Kidney (tissue), 13 donors: ENCODE measurements at regions not wholly inside any gene's neighbourhood (a gene's known extent, or its start where the extent isn't known, plus 50 kb on each side); places are given as distances from the start of the nearest gene placed in this dataset.

Source experiments
- DNase-seq, 5 donors: peaks; one replicate each; pipeline ENCODE4 v3.0.0-alpha.2; 2013 to 2020
- FAIRE-seq: peaks from 2 replicates; lab custom pipeline; 2012; peaks lifted over from hg19 to GRCh38; lab: Jason Lieb, UNC
- H3K27ac ChIP-seq, 2 donors: one replicate each; pipeline ENCODE4 v1.7.0; 2013; ENCODE audit warnings: low read depth in 2 of 2, low read length in 2 of 2, inconsistent platforms in 1 of 2
- H3K27me3 ChIP-seq: one replicate; pipeline ENCODE4 v1.7.1; 2013; ENCODE audit warnings: low read length, inconsistent platforms; ENCODE audit not compliant: control insufficient read depth, insufficient read depth
- H3K36me3 ChIP-seq, 3 donors: one replicate each; pipeline versions ENCODE4 v1.7.0 to v1.7.1; 2013; ENCODE audit warnings: low read length in 3 of 3, control low read depth in 1 of 3, inconsistent platforms in 1 of 3; ENCODE audit not compliant: insufficient read depth in 3 of 3, control insufficient read depth in 2 of 3
- H3K4me1 ChIP-seq, 3 donors: one replicate each; pipeline versions ENCODE4 v1.7.0 to v1.7.1; 2013; ENCODE audit warnings: low read length in 3 of 3, inconsistent platforms in 1 of 3, low read depth in 1 of 3; ENCODE audit not compliant: control insufficient read depth in 2 of 3, insufficient read depth in 2 of 3
- H3K4me3 ChIP-seq, 3 donors: one replicate each; pipeline versions ENCODE4 v1.7.0 to v1.8.1; 2013; ENCODE audit warnings: low read length in 3 of 3, control low read depth in 1 of 3, inconsistent platforms in 1 of 3
- H3K9ac ChIP-seq, 3 donors: one replicate each; pipeline versions ENCODE4 v1.7.0 to v1.7.1; 2013; ENCODE audit warnings: low read length in 3 of 3, control low read depth in 1 of 3, inconsistent platforms in 1 of 3
- H3K9me3 ChIP-seq, 3 donors: one replicate each; pipeline versions ENCODE4 v1.7.0 to v1.7.1; 2013; ENCODE audit warnings: low read length in 3 of 3, control low read depth in 1 of 3, inconsistent platforms in 1 of 3; ENCODE audit not compliant: control insufficient read depth in 2 of 3, insufficient read depth in 1 of 3
- intact Hi-C: fragments of 100-400 bp; cut with DNase I; formaldehyde crosslinking; loops from one replicate; pipeline ENCODE4 v1.11.1; 2022
- TF ChIP-seq, protein P1 (sequence below): IDR thresholded peaks from 3 replicates; pipeline ENCODE4 v1.5.1; 2012; ENCODE audit warnings: mild to moderate bottlenecking, moderate library complexity, borderline replicate concordance; ENCODE audit not compliant: insufficient read depth; ENCODE audit errors: extremely low read depth
- donor health status: control.
- donor health status: control.
- donor health status: control.
- donor health status: control.
- donor health status: control.
- donor health status: DM: yes; HTN: yes; CAD: no.
- donor health status: Normal renal cell carcinoma (clear cell type).

DNA sequence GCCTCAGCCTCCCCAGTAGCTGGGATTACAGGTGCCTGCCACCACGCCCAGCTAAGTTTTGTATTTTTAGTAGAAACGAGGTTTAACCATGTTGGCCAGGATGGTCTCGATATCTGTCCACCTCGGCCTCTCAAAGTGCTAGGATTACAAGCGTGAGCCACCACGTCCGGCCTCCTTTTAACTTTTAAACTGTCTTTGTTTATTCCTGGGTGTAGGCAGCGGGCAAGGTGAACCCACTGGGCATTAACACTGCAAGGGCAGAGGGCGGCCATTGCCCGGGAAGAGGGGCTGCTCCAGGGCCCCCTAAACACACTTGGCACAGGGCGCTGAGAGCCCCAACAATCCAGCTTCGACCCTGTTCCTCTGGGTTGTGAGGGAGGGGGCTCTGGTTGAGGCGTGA is 693.6 kb downstream of the BRD1 start:
- H3K27ac ChIP-seq = no peak overlapping the region
- H3K4me3 ChIP-seq = no peak overlapping the region
- no peaks in the 10 kb centered on the region for H3K9me3 ChIP-seq
- intact Hi-C loops = no loop called here
- H3K4me1 ChIP-seq = no peaks in the 10 kb centered on the region
- DNase-seq (no peak), FAIRE-seq (no peak)
- TF ChIP-seq, protein P1, sequence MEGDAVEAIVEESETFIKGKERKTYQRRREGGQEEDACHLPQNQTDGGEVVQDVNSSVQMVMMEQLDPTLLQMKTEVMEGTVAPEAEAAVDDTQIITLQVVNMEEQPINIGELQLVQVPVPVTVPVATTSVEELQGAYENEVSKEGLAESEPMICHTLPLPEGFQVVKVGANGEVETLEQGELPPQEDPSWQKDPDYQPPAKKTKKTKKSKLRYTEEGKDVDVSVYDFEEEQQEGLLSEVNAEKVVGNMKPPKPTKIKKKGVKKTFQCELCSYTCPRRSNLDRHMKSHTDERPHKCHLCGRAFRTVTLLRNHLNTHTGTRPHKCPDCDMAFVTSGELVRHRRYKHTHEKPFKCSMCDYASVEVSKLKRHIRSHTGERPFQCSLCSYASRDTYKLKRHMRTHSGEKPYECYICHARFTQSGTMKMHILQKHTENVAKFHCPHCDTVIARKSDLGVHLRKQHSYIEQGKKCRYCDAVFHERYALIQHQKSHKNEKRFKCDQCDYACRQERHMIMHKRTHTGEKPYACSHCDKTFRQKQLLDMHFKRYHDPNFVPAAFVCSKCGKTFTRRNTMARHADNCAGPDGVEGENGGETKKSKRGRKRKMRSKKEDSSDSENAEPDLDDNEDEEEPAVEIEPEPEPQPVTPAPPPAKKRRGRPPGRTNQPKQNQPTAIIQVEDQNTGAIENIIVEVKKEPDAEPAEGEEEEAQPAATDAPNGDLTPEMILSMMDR = no peak
- no peak overlapping the region for H3K9ac ChIP-seq
- no peaks in the 10 kb centered on the region for H3K27me3 ChIP-seq
- H3K36me3 ChIP-seq = no peaks in the 10 kb centered on the region

DNA sequence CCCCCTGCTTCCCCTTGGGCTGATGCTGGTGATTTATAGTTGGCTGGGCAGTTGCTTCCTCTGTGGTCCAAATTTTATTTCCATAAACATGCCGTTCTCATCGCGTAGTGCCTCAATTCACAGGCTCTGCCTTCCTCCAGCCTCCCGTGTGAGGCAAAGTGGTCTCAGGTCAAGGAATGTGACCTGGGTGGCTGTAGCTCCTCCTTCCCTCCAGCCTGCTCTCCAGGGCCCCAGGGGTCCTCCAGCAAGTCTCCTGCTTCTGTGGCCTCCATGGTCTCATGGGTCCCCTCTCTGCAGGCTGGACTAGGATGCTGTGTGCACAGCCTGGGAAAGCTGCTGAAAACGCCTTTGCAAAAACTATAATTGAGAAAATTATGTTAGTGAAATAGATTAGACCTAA is 694.1 kb downstream of the BRD1 start:
- TF ChIP-seq, protein P1 = no peak
- no peaks in the 10 kb centered on the region for H3K9me3 ChIP-seq
- H3K4me1 ChIP-seq = no peaks in the 10 kb centered on the region
- no peaks in the 10 kb centered on the region for H3K36me3 ChIP-seq
- H3K4me3 ChIP-seq = no peak overlapping the region
- no peaks in the 10 kb centered on the region for H3K27me3 ChIP-seq
- DNase-seq (no peak), FAIRE-seq (no peak)
- H3K27ac ChIP-seq = no peak overlapping the region
- intact Hi-C loops = no loop called here
- no peak overlapping the region for H3K9ac ChIP-seq

GRCh38 chr22:49132009-49132408 is 695.7 kb downstream of the BRD1 start:
- Histone ChIP-seq H3K36me3 (no peaks in the 10 kb centered on the region), H3K9ac (no peak overlapping the region), H3K27me3 (no peaks in the 10 kb centered on the region), H3K9me3 (no peaks in the 10 kb centered on the region), H3K4me1 (no peaks in the 10 kb centered on the region), H3K27ac (no peak overlapping the region), H3K4me3 (no peak overlapping the region)
- intact Hi-C loops = no loop called here
- FAIRE-seq (no peak), DNase-seq (no peak)
- TF ChIP-seq, protein P1 = no peak

GRCh38 chr22:49129736-49130135 is 697.9 kb downstream of the BRD1 start:
- H3K27ac ChIP-seq = no peak overlapping the region
- FAIRE-seq = no peak
- TF ChIP-seq, protein P1 = no peak
- H3K9ac ChIP-seq = no peak overlapping the region
- no peak for DNase-seq
- no peaks in the 10 kb centered on the region for H3K4me1 ChIP-seq
- no peaks in the 10 kb centered on the region for H3K36me3 ChIP-seq
- no peaks in the 10 kb centered on the region for H3K27me3 ChIP-seq
- intact Hi-C loops = no loop called here
- H3K4me3 ChIP-seq = no peak overlapping the region
- no peaks in the 10 kb centered on the region for H3K9me3 ChIP-seq
